Activated CD8-positive, alpha-beta T cell treated with anti-CD3 and anti-CD28 coated beads for 36 hours (primary cell): ENCODE measurements at regions not wholly inside any gene's neighbourhood (a gene's known extent, or its start where the extent isn't known, plus 50 kb on each side); places are given as distances from the start of the nearest gene placed in this dataset.
"Not testable (repeated sequence)": the region's sequence is repeated elsewhere in the genome, so short reads cannot be mapped to it uniquely, and the experiment has no call there.

ENCODE experiments used
- ATAC-seq: fragments of 200-7000 bp; cut with Tn5 transposase; one replicate; pipeline ENCODE4 v1.10.0; 2021; ENCODE audit warnings: mild to moderate bottlenecking, moderate library complexity
- CTCF ChIA-PET: fragments of 350-600 bp; sonication (Branson Sonifier 250); formaldehyde crosslinking; loops from one replicate; lab custom pipeline; 2021; ENCODE audit warnings: antibody characterized with exemption; lab: Charles Lee
- POLR2A ChIA-PET: fragments of 350-600 bp; sonication (Branson Sonifier 250); formaldehyde crosslinking; loops from one replicate; lab custom pipeline; 2021; ENCODE audit warnings: antibody characterized with exemption; lab: Charles Lee
- DNase-seq: peaks from one replicate; pipeline ENCODE4 v3.0.0-alpha.2; 2020
- H3K27ac Mint-ChIP-seq: one replicate; pipeline ENCODE4 v1.8.0; 2021; ENCODE audit warnings: mild to moderate bottlenecking, mixed read lengths
- H3K27me3 Mint-ChIP-seq: one replicate; pipeline ENCODE4 v1.8.0; 2021; ENCODE audit warnings: mixed read lengths
- H3K36me3 Mint-ChIP-seq: one replicate; pipeline ENCODE4 v1.8.0; 2021; ENCODE audit warnings: low read depth, mixed read lengths
- H3K4me1 Mint-ChIP-seq: one replicate; pipeline ENCODE4 v1.8.0; 2021; ENCODE audit warnings: low read depth, mixed read lengths
- H3K4me3 Mint-ChIP-seq: one replicate; pipeline ENCODE4 v1.8.0; 2021; ENCODE audit warnings: mild to moderate bottlenecking, moderate library complexity, mixed read lengths
- H3K9me3 Mint-ChIP-seq: one replicate; pipeline ENCODE4 v1.8.0; 2021; ENCODE audit warnings: mixed read lengths
- intact Hi-C: fragments of 100-400 bp; cut with micrococcal nuclease; formaldehyde crosslinking; loops from one replicate; pipeline ENCODE4 v1.10.0; 2022
- TF ChIP-seq, protein P1 (sequence below): fragments of 200-600 bp; IDR thresholded peaks from one replicate; pipeline ENCODE4 v1.8.0; 2022; ENCODE audit warnings: antibody characterized with exemption, mild to moderate bottlenecking

DNA sequence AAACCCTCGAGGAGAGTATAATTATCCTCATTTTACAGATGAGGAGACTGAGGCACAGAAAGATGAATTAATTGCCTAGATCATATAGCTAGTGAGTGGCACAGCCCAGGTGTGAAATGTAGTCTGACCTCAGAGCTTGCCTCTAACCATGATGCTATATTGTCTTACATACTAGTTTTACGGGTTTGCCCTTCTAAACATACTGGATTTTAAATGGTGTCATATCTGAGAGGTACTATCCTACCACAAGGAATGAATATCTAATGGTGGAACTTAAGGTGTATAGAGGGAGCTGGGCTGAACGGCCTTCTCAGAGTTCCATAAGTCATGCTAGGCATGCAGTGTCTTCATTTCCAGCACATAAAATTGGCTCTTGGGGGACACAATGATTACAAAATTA, 77.9 kb upstream of the EDEM3 start:
- POLR2A ChIA-PET = no interaction called here
- intact Hi-C loops = no loop called here
- no peaks in the 10 kb centered on the region for H3K27me3 Mint-ChIP-seq
- ATAC-seq = no peak
- no peak overlapping the region for H3K27ac Mint-ChIP-seq
- no peak for DNase-seq
- no peak overlapping the region for H3K4me3 Mint-ChIP-seq
- no peaks in the 10 kb centered on the region for H3K4me1 Mint-ChIP-seq
- peaks cover 4% of the 10 kb centered on the region for H3K9me3 Mint-ChIP-seq
- TF ChIP-seq, protein P1, sequence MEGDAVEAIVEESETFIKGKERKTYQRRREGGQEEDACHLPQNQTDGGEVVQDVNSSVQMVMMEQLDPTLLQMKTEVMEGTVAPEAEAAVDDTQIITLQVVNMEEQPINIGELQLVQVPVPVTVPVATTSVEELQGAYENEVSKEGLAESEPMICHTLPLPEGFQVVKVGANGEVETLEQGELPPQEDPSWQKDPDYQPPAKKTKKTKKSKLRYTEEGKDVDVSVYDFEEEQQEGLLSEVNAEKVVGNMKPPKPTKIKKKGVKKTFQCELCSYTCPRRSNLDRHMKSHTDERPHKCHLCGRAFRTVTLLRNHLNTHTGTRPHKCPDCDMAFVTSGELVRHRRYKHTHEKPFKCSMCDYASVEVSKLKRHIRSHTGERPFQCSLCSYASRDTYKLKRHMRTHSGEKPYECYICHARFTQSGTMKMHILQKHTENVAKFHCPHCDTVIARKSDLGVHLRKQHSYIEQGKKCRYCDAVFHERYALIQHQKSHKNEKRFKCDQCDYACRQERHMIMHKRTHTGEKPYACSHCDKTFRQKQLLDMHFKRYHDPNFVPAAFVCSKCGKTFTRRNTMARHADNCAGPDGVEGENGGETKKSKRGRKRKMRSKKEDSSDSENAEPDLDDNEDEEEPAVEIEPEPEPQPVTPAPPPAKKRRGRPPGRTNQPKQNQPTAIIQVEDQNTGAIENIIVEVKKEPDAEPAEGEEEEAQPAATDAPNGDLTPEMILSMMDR = no peak
- CTCF ChIA-PET = interaction anchor here (0.9 kb wide), 1 partner anchor 27 kb away, joined by 3 read pairs; no protein-coding TSS in a partner anchor
- H3K36me3 Mint-ChIP-seq = peaks cover 14% of the 10 kb centered on the region

DNA sequence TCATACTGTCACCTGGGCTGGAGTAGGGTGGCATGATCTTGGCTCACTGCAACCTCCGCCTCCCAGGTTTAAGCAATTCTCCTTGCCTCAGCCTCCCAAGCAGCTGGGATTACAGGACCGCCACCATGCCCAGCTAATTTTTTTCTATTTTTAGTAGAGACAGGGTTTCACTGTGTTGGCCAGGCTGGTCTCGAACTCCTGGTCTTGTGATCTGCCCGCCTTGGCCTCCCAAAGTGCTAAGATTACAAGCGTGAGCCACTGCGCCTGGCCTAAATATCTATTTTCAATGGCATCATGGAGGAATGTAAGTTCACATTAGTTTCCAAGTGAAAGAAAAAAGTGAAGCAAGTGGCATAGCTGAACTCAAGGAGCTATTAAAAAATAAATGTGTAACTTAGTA, 74.8 kb upstream of the EDEM3 start:
- H3K27me3 Mint-ChIP-seq, H3K36me3 Mint-ChIP-seq, intact Hi-C loops, H3K27ac Mint-ChIP-seq, ATAC-seq, H3K9me3 Mint-ChIP-seq, DNase-seq, H3K4me3 Mint-ChIP-seq: not testable (repeated sequence)
- CTCF ChIA-PET = interaction anchor here (1.4 kb wide), 1 partner anchor 24 kb away, joined by 6 read pairs; no protein-coding TSS in a partner anchor
- peaks cover 15% of the 10 kb centered on the region for H3K4me1 Mint-ChIP-seq
- POLR2A ChIA-PET = interaction anchor here (1.0 kb wide), 1 partner anchor 137 kb away, joined by 3 read pairs; no protein-coding TSS in a partner anchor

DNA sequence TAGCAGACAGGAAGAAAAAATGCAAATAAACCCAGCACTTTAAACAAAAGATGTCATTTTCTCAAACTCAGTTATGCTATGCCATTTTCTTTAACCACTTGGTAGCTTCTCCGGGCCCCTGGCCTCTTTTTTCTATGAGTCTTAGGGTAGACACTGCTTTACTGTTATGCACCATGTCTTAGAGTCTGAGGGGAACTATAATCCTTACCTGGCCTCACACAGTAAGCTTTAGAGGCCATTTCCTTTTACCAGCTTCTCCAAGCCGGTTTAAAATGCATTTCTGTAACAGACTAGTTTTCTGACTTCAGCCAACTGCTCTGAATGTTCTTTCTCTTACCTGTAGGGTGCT, 73.7 kb upstream of the EDEM3 start:
- Mint-ChIP-seq H3K27ac (no peak overlapping the region), H3K4me1 (peaks cover 15% of the 10 kb centered on the region), H3K9me3 (no peaks in the 10 kb centered on the region), H3K36me3 (peaks cover 4% of the 10 kb centered on the region), H3K27me3 (no peaks in the 10 kb centered on the region), H3K4me3 (no peak overlapping the region)
- ChIA-PET POLR2A (interaction anchor here (0.9 kb wide), 1 partner anchor 24 kb away, joined by 3 read pairs; no protein-coding TSS in a partner anchor), CTCF (interaction anchor here (1.1 to 1.5 kb wide), 2 partner anchors 23 to 342 kb away, joined by 3 to 5 read pairs; no protein-coding TSS in a partner anchor)
- no peak for ATAC-seq
- intact Hi-C loops = no loop called here
- TF ChIP-seq, protein P1 = no peak
- no peak for DNase-seq

DNA sequence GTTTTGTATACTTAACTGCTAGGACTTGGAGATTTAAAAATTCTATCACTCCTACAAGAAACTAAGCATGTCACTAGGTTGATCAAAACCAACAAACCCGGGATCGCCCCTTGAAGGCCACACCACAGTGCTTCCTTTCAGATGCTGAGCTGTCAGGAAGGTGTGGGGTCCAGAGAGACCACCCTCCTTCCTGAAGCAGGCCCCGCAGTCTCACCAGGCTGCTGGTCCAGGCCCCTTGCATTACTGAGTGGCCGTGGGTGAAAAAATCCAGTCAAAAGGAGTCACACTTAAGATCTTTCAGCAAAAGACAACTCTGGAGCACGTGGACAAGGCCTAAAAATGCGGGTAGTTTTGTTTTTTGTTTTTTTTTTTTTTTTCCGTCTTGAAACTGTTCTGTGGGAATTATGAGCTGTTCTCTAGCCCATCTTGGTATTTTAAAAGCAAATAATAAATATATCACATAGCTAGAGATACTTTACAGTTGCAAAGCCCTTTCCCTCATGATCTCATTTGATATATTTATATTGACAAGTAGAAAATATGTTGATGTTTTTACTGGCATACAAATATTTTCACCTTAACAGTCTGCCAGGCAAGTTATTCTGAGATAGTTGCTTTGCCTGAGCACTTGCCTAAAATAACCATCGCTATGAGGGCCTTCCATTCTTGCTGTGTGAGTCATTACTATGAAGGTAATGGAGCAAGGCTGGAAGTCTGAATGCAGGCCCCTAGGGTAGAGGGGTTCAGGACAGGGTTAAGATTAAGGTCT, 73.1 kb upstream of the EDEM3 start:
- CTCF ChIA-PET = interaction anchor here (1.1 to 1.5 kb wide), 2 partner anchors 23 to 342 kb away, joined by 3 to 5 read pairs; no protein-coding TSS in a partner anchor
- POLR2A ChIA-PET = interaction anchor here (0.9 kb wide), 1 partner anchor 24 kb away, joined by 3 read pairs; no protein-coding TSS in a partner anchor

DNA sequence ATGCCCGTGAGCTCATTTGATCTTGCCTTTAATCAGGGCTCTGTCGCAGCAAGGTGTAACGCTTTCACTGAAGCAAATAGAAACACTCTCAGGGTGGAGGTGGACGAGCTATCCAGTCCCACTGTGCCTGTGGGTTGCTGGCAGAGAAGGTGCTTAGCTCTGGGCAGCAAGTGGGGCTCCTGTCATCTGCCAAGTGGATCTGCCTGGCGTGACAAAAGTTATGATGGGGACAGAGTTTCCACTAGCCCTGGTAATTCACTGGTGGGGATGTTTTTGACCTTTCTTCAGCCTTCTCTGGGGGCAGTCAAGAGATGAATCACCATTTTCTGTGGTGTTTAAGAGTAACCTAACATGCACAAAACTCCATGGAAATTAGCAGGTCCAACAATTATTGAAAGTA, 71.3 kb upstream of the EDEM3 start:
- no peak for DNase-seq
- Mint-ChIP-seq H3K27ac (no peak overlapping the region), H3K27me3 (no peaks in the 10 kb centered on the region), H3K4me1 (peaks cover 15% of the 10 kb centered on the region), H3K36me3 (peaks cover 4% of the 10 kb centered on the region), H3K9me3 (no peaks in the 10 kb centered on the region), H3K4me3 (no peak overlapping the region)
- ChIA-PET CTCF (interaction anchor here (1.4 kb wide), 1 partner anchor 155 kb away, joined by 3 read pairs; no protein-coding TSS in a partner anchor), POLR2A (no interaction called here)
- ATAC-seq = no peak
- TF ChIP-seq, protein P1 = no peak
- intact Hi-C loops = no loop called here

More for the DNA sequence above, 73.1 kb upstream of the EDEM3 start:
- peaks cover 4% of the 10 kb centered on the region for H3K36me3 Mint-ChIP-seq
- H3K27me3 Mint-ChIP-seq = no peaks in the 10 kb centered on the region
- H3K4me3 Mint-ChIP-seq = no peak overlapping the region
- H3K27ac Mint-ChIP-seq = no peak overlapping the region
- no peaks in the 10 kb centered on the region for H3K9me3 Mint-ChIP-seq
- intact Hi-C loops = no loop called here
- DNase-seq = no peak
- TF ChIP-seq, protein P1 = no peak
- no peak for ATAC-seq
- peaks cover 15% of the 10 kb centered on the region for H3K4me1 Mint-ChIP-seq
